Effector memory CD4-positive, alpha-beta T cell (primary cell): ENCODE measurements at regions not wholly inside any gene's neighbourhood (a gene's known extent, or its start where the extent isn't known, plus 50 kb on each side); places are given as distances from the start of the nearest gene placed in this dataset.

Source experiments
- DNase-seq, 3 donors: peaks; one replicate each; pipeline ENCODE4 v3.0.0-alpha.2; 2020
- H3K27ac ChIP-seq: 2 replicates; pipeline ENCODE4 v1.7.0; 2013; ENCODE audit warnings: mild to moderate bottlenecking, low read length, moderate library complexity; ENCODE audit not compliant: insufficient read depth, poor library complexity, severe bottlenecking
- H3K27me3 ChIP-seq: replicated peaks from 2 replicates; pipeline ENCODE4 v1.7.0; 2013; ENCODE audit warnings: mild to moderate bottlenecking, low read length; ENCODE audit not compliant: insufficient read depth, control insufficient read depth, poor library complexity, severe bottlenecking
- H3K36me3 ChIP-seq: 2 replicates; pipeline ENCODE4 v1.7.0; 2013; ENCODE audit warnings: mild to moderate bottlenecking, low read length, moderate library complexity; ENCODE audit not compliant: control insufficient read depth, insufficient read depth
- H3K4me1 ChIP-seq: 2 replicates; pipeline ENCODE4 v1.7.0; 2013; ENCODE audit warnings: low read length, mild to moderate bottlenecking; ENCODE audit not compliant: control insufficient read depth, insufficient read depth, poor library complexity, severe bottlenecking
- H3K4me3 ChIP-seq: 2 replicates; pipeline ENCODE4 v1.7.0; 2013; ENCODE audit warnings: low read length, low read depth, mild to moderate bottlenecking; ENCODE audit not compliant: insufficient read depth, poor library complexity, severe bottlenecking
- H3K9me3 ChIP-seq: 2 replicates; pipeline ENCODE4 v1.7.0; 2013; ENCODE audit warnings: mild to moderate bottlenecking, low read length, moderate library complexity; ENCODE audit not compliant: control insufficient read depth

DNA sequence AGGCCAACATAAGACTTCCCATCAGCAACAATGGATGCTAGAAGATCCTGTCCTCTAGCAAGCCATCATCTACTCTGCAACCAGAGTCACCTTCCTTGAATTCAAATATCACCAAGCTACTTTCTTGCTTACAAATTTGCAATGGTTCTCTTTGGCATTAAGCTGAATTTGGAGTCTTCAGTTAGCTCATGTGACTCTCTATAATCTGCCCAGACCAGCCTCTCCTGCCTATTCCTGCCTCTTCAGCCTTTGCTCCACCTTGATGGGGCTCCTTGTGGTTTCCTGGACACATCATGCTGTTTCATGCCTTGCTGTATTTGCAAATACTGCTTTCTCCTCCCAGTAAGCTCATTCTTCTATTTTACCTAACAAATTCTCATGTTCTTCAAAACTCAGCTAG, 82.3 kb downstream of the RASSF10 start:
- Histone ChIP-seq H3K36me3 (no peaks in the 10 kb centered on the region), H3K27me3 (no peaks in the 10 kb centered on the region), H3K4me3 (no peak overlapping the region), H3K9me3 (no peaks in the 10 kb centered on the region), H3K4me1 (no peaks in the 10 kb centered on the region), H3K27ac (no peak overlapping the region)
- no peak for DNase-seq

DNA sequence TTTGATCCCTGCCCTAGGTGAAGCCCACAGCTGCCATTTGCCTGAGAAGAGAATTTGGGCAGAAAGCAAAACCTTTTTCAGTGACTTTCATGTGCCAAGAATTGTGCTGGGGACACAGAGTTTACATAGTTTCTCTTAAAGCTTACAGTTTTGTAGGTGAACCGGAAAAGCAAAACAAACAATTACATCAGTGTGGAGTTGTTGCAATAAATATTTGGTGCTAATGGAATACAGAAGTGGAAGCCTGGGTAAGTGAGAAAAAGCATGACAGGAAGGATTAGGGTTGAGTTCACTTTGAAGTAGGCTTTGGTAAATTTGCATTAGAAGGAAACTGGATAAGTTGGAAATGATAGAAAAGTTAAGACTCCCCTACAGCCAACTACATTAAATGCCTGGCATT, 82.7 kb downstream of the RASSF10 start:
- Histone ChIP-seq H3K27me3 (no peaks in the 10 kb centered on the region), H3K36me3 (no peaks in the 10 kb centered on the region), H3K27ac (no peak overlapping the region), H3K4me3 (no peak overlapping the region), H3K4me1 (no peaks in the 10 kb centered on the region), H3K9me3 (no peaks in the 10 kb centered on the region)
- DNase-seq = no peak

DNA sequence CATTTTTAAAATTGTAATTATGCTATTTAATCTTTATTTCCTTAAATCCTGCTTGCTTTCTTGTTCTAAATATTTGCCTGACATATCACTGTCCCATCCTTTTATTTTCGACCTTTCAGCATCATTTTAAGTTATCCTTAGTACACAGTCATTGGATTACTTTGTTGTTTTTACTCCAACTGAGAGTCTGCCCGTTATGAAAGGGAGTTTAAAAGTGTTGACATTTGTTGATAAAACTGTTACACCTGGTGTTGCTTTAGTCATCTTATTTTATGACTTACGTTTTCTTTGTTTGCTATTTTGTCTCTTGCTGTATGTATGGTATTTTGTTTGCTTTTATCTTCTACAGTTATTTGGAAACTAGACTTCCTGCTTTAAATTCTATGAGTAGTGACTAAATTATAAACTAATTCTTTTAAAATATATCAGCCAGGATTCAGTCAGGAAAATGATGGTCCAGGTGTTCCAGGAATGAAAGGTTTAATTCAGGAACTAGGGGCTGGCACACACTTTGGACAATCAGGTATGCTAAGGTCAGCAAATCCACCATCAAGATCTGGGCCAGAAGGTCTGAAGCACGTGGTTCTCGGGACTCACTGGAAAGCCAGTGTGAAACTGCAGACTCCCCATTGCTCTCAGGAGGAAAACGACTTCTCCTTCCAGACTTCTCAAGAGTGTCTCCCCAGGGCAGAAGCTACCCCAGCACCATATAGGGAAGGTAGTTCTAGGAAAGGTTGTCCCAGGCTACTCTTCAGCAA, 86.0 kb downstream of the RASSF10 start:
- no peak for DNase-seq
- Histone ChIP-seq H3K27me3 (no peaks in the 10 kb centered on the region), H3K36me3 (no peaks in the 10 kb centered on the region), H3K4me3 (no peak overlapping the region), H3K27ac (no peak overlapping the region), H3K9me3 (no peaks in the 10 kb centered on the region), H3K4me1 (no peaks in the 10 kb centered on the region)

DNA sequence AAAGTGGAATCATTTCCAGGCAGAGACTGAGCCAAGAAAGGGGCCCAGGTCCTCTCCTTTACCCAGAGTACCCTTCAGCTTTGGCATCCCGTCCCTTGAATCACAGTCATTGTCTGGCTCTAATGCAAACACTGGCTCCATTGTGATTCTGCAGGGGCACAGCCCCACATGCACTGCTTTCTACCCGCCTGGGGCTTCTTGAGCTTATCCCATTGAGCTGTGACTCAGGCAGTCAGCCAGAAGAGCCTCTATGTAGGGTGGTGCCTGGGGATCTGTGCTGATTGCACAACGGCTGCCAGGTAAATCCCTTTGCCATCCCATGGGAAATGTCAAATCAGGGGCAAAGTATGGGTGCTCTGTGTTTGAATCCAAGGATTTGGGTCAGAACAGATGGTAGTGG, 88.9 kb downstream of the RASSF10 start:
- Histone ChIP-seq H3K27me3 (no peaks in the 10 kb centered on the region), H3K36me3 (no peaks in the 10 kb centered on the region), H3K9me3 (no peaks in the 10 kb centered on the region), H3K4me1 (no peaks in the 10 kb centered on the region), H3K27ac (no peak overlapping the region), H3K4me3 (no peak overlapping the region)
- no peak for DNase-seq

DNA sequence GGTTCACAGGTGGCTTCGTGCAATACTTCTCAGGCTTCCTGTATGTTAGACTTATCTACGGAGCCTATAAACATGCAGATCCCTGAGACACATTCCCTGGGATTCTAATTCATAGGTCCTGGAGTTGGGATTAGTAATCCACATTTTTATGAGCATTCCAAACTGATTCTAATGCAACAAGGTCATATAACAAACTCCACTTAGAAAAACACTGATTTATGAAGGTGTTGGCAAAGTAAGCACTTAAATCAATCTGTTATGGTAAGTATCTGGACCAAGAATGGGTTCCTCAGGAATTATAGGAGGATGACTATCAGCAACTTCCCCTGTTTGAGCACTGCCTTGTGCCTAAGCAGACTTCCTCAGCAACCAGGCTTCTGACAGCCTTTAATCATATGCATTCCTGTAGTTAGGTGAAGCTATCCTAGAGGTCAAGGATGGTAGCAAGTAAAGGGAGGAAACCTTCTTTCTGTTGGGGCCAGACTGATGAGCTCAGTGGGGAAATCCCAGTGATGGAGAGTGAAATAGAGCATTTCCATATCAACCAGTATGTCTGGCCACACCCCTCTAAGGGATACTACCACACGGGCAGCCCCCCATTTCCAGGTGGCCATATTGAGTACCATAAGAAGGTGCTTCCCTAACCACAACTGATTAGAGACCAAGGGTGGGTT, 89.6 kb downstream of the RASSF10 start:
- Histone ChIP-seq H3K36me3 (no peaks in the 10 kb centered on the region), H3K27me3 (no peaks in the 10 kb centered on the region), H3K4me3 (no peak overlapping the region), H3K4me1 (no peaks in the 10 kb centered on the region), H3K9me3 (no peaks in the 10 kb centered on the region), H3K27ac (no peak overlapping the region)
- DNase-seq = no peak

DNA sequence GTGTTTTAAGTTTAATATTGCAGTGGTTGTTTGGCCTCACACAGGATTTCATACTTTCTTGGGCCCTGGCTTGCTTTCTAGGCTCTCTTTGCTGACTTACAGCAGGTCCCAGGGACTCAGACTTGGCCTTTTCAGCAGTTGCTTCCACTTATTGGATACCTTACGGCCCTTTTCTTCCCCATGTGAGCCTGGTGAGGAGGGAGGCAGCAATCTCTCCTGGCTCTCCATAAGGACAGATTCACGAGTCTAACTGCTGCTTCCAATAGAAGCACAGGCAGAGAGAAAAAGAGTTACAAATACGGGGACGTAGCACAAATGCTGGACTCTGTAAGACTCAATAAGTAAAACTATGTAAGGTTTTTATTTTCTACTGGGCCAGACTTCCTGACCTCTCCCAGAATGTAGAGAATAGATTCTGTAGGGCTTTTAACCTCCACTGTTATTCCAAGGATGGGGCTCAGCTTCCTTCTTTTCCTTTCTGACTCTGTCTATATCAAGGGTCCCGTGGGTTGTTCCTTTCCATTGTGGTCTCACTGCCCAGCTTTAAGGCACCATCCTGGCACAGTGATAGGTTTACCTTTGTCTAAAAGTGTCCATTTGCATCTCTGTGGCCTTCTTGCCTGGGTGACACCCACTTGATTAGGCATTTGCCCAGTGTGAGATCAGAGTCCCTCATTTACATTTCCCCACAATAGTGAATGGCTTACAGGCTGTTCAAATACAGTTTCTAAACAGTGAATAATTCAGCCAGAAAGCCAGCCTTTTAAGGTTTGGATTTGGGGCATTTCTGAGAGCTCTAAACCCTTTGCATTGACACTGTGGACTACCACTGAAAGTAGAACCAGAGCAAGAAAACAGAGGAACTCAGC, 92.8 kb downstream of the RASSF10 start:
- no peaks in the 10 kb centered on the region for H3K36me3 ChIP-seq
- no peak for DNase-seq
- H3K9me3 ChIP-seq = no peaks in the 10 kb centered on the region
- H3K4me1 ChIP-seq = no peaks in the 10 kb centered on the region
- no peaks in the 10 kb centered on the region for H3K27me3 ChIP-seq
- H3K27ac ChIP-seq = no peak overlapping the region
- H3K4me3 ChIP-seq = no peak overlapping the region

DNA sequence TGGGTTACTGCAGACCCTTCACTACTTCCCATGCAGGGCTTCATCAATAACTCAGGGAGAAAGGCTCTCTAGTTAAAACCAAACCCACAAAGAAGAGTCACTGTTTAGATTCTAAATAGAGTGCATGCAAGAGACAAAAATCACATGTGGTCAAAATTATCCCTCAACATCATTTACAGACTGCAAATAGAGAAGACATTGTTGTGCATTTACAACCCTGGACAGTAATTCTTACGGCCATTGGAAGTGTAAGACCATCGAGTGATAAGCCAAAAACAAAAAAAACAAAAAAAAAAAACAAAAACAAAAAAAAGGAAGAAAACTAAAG, 93.4 kb downstream of the RASSF10 start:
- Histone ChIP-seq H3K9me3 (no peaks in the 10 kb centered on the region), H3K4me1 (no peaks in the 10 kb centered on the region), H3K4me3 (no peak overlapping the region), H3K36me3 (no peaks in the 10 kb centered on the region), H3K27me3 (no peaks in the 10 kb centered on the region), H3K27ac (no peak overlapping the region)
- no peak for DNase-seq

DNA sequence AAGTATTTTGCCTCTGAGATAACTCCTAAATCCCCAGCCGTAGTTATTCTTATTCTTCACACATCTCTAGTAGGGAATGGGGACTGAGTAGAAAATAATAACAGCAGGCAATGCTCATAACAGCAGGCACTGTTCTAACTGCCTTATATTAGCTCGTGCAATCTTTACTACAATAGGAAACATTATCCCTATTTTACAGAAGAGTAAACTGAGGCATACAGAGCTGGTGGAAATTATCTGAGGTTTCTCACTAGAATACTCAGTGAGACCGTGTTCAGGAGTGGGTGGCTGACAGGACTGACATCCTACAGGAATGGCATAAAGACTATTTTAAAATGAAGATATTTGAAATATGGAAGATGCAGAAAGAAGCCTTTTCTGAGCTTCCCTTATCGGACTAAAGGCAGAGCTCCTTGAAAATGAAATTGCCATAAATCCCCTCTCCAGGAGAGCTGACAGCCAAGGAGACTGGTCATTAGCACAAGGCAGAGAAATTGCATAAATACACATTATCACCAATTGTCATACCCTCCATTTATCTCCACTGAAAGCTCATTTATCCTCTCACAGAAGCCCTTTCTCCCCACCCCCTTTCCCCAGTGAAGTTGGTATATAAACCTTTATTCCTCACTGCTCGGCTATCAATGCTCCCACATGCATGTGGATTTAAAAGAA, 93.9 kb downstream of the RASSF10 start:
- Histone ChIP-seq H3K4me3 (no peak overlapping the region), H3K9me3 (no peaks in the 10 kb centered on the region), H3K4me1 (no peaks in the 10 kb centered on the region), H3K27me3 (no peaks in the 10 kb centered on the region), H3K27ac (no peak overlapping the region), H3K36me3 (no peaks in the 10 kb centered on the region)
- no peak for DNase-seq

DNA sequence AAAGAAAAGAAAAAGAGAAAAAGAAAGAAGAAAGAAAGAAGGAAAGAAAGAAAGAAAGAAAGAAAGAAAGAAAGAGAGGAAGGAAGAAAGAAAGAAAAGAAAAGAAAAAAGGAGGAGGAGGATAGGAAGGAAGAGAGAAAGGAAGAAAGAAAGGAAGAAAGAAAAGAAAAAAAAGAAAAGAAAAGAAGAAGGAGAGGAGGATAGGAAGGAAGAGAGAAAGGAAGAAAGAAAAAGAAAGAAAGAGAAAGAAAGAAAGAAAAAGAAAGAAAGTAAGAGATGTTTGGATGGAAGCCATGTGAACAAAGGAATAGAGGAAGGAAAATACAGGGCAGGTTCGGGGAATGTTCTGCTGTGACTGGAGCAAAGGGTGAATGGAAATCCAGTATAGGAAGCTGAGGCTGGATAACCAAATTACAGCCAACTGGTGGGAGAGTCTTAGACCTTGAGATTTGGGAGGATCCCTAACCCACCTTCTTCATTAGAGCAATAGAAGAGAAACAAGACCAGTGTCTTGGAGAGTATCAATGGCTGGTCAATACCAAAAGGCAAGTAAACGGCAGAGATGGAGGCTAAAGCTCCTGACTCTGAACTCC, 94.9 kb downstream of the RASSF10 start:
- no peak for DNase-seq
- H3K9me3 ChIP-seq = no peaks in the 10 kb centered on the region
- no peaks in the 10 kb centered on the region for H3K36me3 ChIP-seq
- no peaks in the 10 kb centered on the region for H3K27me3 ChIP-seq
- no peaks in the 10 kb centered on the region for H3K4me1 ChIP-seq
- H3K27ac ChIP-seq = no peak overlapping the region
- H3K4me3 ChIP-seq = no peak overlapping the region
